Mesendoderm (in vitro differentiated cells): ENCODE measurements at regions not wholly inside any gene's neighbourhood (a gene's known extent, or its start where the extent isn't known, plus 50 kb on each side); places are given as distances from the start of the nearest gene placed in this dataset.

Experiments used
- DNase-seq: peaks from one replicate; pipeline ENCODE4 v3.0.0; 2013
- H2AK5ac ChIP-seq: 2 replicates; pipeline ENCODE4 v1.6.1; 2013; ENCODE audit warnings: low read length, inconsistent platforms
- H2BK120ac ChIP-seq: 2 replicates; pipeline ENCODE4 v1.6.1; 2013; ENCODE audit warnings: low read depth, mild to moderate bottlenecking, low read length, moderate library complexity, mixed read lengths
- H2BK15ac ChIP-seq: replicated peaks from 2 replicates; pipeline ENCODE4 v1.6.1; 2013; ENCODE audit warnings: low read depth, mild to moderate bottlenecking, moderate library complexity
- H2BK5ac ChIP-seq: 2 replicates; pipeline ENCODE4 v1.6.1; 2013; ENCODE audit warnings: low read length, inconsistent platforms
- H3K18ac ChIP-seq: 2 replicates; pipeline ENCODE4 v1.6.1; 2013; ENCODE audit warnings: mild to moderate bottlenecking, low read length, mixed read lengths
- H3K23ac ChIP-seq: one replicate; pipeline ENCODE4 v1.6.1; 2013; ENCODE audit warnings: low read length
- H3K27ac ChIP-seq: 2 replicates; pipeline ENCODE4 v1.5.1; 2013; ENCODE audit warnings: low read depth, mild to moderate bottlenecking, inconsistent platforms, low read length, moderate library complexity
- H3K27me3 ChIP-seq: 2 replicates; pipeline ENCODE4 v1.6.1; 2013; ENCODE audit warnings: low read length, control low read depth, mild to moderate bottlenecking, inconsistent platforms; ENCODE audit not compliant: insufficient read depth, poor library complexity
- H3K36me3 ChIP-seq: 2 replicates; pipeline ENCODE4 v1.6.1; 2013; ENCODE audit warnings: low read length, inconsistent platforms; ENCODE audit not compliant: control insufficient read depth, insufficient read depth
- H3K4ac ChIP-seq: one replicate; pipeline ENCODE4 v1.6.1; 2013; ENCODE audit warnings: low read depth, mild to moderate bottlenecking, low read length, moderate library complexity
- H3K4me1 ChIP-seq: 2 replicates; pipeline ENCODE4 v1.6.1; 2013; ENCODE audit warnings: low read depth, low read length, inconsistent platforms; ENCODE audit not compliant: control insufficient read depth
- H3K4me2 ChIP-seq: 2 replicates; pipeline ENCODE4 v1.6.1; 2013; ENCODE audit warnings: low read length
- H3K4me3 ChIP-seq: 2 replicates; pipeline ENCODE4 v1.5.1; 2013; ENCODE audit warnings: mild to moderate bottlenecking, low read length
- H3K56ac ChIP-seq: one replicate; pipeline ENCODE4 v1.6.1; 2013; ENCODE audit warnings: low read length
- H3K79me1 ChIP-seq: 2 replicates; pipeline ENCODE4 v1.6.1; 2013; ENCODE audit warnings: low read length, inconsistent platforms
- H3K79me2 ChIP-seq: 2 replicates; pipeline ENCODE4 v1.6.1; 2013; ENCODE audit warnings: mild to moderate bottlenecking, low read length; ENCODE audit not compliant: control insufficient read depth, insufficient read depth
- H3K9ac ChIP-seq: 2 replicates; pipeline ENCODE4 v1.6.1; 2013; ENCODE audit warnings: low read length, inconsistent platforms
- H4K5ac ChIP-seq: one replicate; pipeline ENCODE4 v1.6.1; 2013; ENCODE audit warnings: low read length
- H4K8ac ChIP-seq: one replicate; pipeline ENCODE4 v1.6.1; 2013; ENCODE audit warnings: low read depth, mild to moderate bottlenecking, control low read depth, low read length, moderate library complexity
- WGBS: extraction: QIAGEN DNeasy Blood & Tissue Kit; methylation state at CpG from one replicate; pipeline ENCODE4 v1.1.7; 2013; ENCODE audit warnings: low lambda C conversion rate, missing lambda C conversion rate; ENCODE audit not compliant: insufficient coverage; ENCODE audit errors: extremely low coverage; 5-methylcytosine and 5-hydroxymethylcytosine counted together

GRCh38 chr3:18853269-18853668 lies 295.0 kb upstream of the KCNH8 start:
- no CpG with 5 or more reads among the region's 1 CpG for WGBS
- no peaks in the 10 kb centered on the region for H3K36me3 ChIP-seq

GRCh38 chr3:18847583-18848197 lies 300.6 kb upstream of the KCNH8 start:
- H3K27ac ChIP-seq = no peak overlapping the region
- H3K23ac ChIP-seq = no peak overlapping the region
- H2BK15ac ChIP-seq = no peak overlapping the region
- no peak overlapping the region for H3K4me3 ChIP-seq
- no peaks in the 10 kb centered on the region for H3K4me1 ChIP-seq
- H2BK120ac ChIP-seq = no peak overlapping the region
- H4K8ac ChIP-seq = no peak overlapping the region
- H3K36me3 ChIP-seq = no peaks in the 10 kb centered on the region
- H4K5ac ChIP-seq = no peak overlapping the region
- no peak overlapping the region for H3K18ac ChIP-seq
- no peak overlapping the region for H2BK5ac ChIP-seq
- no peaks in the 10 kb centered on the region for H3K27me3 ChIP-seq
- no peak overlapping the region for H2AK5ac ChIP-seq
- no CpG with 5 or more reads among the region's 5 CpGs for WGBS
- no peaks in the 10 kb centered on the region for H3K79me2 ChIP-seq
- H3K56ac ChIP-seq = no peak overlapping the region
- no peak overlapping the region for H3K9ac ChIP-seq
- no peak overlapping the region for H3K4ac ChIP-seq
- peak; percentile 46 for DNase-seq
- H3K4me2 ChIP-seq = no peak overlapping the region
- no peaks in the 10 kb centered on the region for H3K79me1 ChIP-seq

More at GRCh38 chr3:18853269-18853668, 295.0 kb upstream of the KCNH8 start:
- Histone ChIP-seq H4K8ac (no peak overlapping the region), H3K4me3 (no peak overlapping the region), H3K79me2 (no peaks in the 10 kb centered on the region), H3K9ac (no peak overlapping the region), H3K79me1 (no peaks in the 10 kb centered on the region), H3K4me1 (no peaks in the 10 kb centered on the region), H3K27ac (no peak overlapping the region), H3K27me3 (no peaks in the 10 kb centered on the region), H3K4me2 (no peak overlapping the region), H2BK5ac (no peak overlapping the region), H2AK5ac (no peak overlapping the region), H2BK15ac (no peak overlapping the region), H3K4ac (no peak overlapping the region), H3K18ac (no peak overlapping the region), H4K5ac (no peak overlapping the region), H3K56ac (no peak overlapping the region), H2BK120ac (no peak overlapping the region), H3K23ac (no peak overlapping the region)
- DNase-seq = no peak

GRCh38 chr3:18843983-18844382 lies 304.3 kb upstream of the KCNH8 start:
- Histone ChIP-seq H3K18ac (no peak overlapping the region), H3K79me2 (no peaks in the 10 kb centered on the region), H3K4me1 (no peaks in the 10 kb centered on the region), H3K36me3 (no peaks in the 10 kb centered on the region), H2BK15ac (no peak overlapping the region), H3K4me3 (no peak overlapping the region), H4K5ac (no peak overlapping the region), H3K56ac (no peak overlapping the region), H3K4ac (no peak overlapping the region), H3K4me2 (no peak overlapping the region), H2AK5ac (no peak overlapping the region), H2BK5ac (no peak overlapping the region), H3K23ac (no peak overlapping the region), H3K79me1 (no peaks in the 10 kb centered on the region), H3K9ac (no peak overlapping the region), H3K27me3 (no peaks in the 10 kb centered on the region), H3K27ac (no peak overlapping the region), H2BK120ac (no peak overlapping the region), H4K8ac (no peak overlapping the region)
- no CpG with 5 or more reads among the region's 1 CpG for WGBS
- DNase-seq = no peak

GRCh38 chr3:18843188-18843587 lies 305.1 kb upstream of the KCNH8 start:
- Histone ChIP-seq H2BK120ac (no peak overlapping the region), H2AK5ac (no peak overlapping the region), H2BK15ac (no peak overlapping the region), H3K56ac (no peak overlapping the region), H3K4ac (no peak overlapping the region), H4K5ac (no peak overlapping the region), H2BK5ac (no peak overlapping the region), H3K23ac (no peak overlapping the region), H3K79me1 (no peaks in the 10 kb centered on the region), H3K9ac (no peak overlapping the region), H3K36me3 (no peaks in the 10 kb centered on the region), H3K4me1 (no peaks in the 10 kb centered on the region), H4K8ac (no peak overlapping the region), H3K27me3 (no peaks in the 10 kb centered on the region), H3K18ac (no peak overlapping the region), H3K4me2 (no peak overlapping the region), H3K79me2 (no peaks in the 10 kb centered on the region), H3K4me3 (no peak overlapping the region), H3K27ac (no peak overlapping the region)
- no peak for DNase-seq
- no CpG with 5 or more reads among the region's 3 CpGs for WGBS

GRCh38 chr3:18841422-18842343 lies 306.6 kb upstream of the KCNH8 start:
- no peak overlapping the region for H2BK120ac ChIP-seq
- H3K18ac ChIP-seq = no peak overlapping the region
- H3K23ac ChIP-seq = no peak overlapping the region
- H3K36me3 ChIP-seq = no peaks in the 10 kb centered on the region
- no peak for DNase-seq
- no peak overlapping the region for H4K5ac ChIP-seq
- H2BK15ac ChIP-seq = no peak overlapping the region
- no peak overlapping the region for H3K9ac ChIP-seq
- H4K8ac ChIP-seq = no peak overlapping the region
- H3K79me1 ChIP-seq = no peaks in the 10 kb centered on the region
- no peak overlapping the region for H3K4me2 ChIP-seq
- no peak overlapping the region for H3K56ac ChIP-seq
- H3K79me2 ChIP-seq = no peaks in the 10 kb centered on the region
- no peaks in the 10 kb centered on the region for H3K27me3 ChIP-seq
- H3K4me3 ChIP-seq = no peak overlapping the region
- WGBS = no CpG with 5 or more reads among the region's 6 CpGs
- no peak overlapping the region for H2BK5ac ChIP-seq
- H3K4ac ChIP-seq = no peak overlapping the region
- peaks cover 6% of the 10 kb centered on the region for H3K4me1 ChIP-seq
- H2AK5ac ChIP-seq = no peak overlapping the region
- H3K27ac ChIP-seq = no peak overlapping the region
